H1 (cell line): ENCODE measurements at regions not wholly inside any gene's neighbourhood (a gene's known extent, or its start where the extent isn't known, plus 50 kb on each side); places are given as distances from the start of the nearest gene placed in this dataset.
A peak's percentile ranks its signal among the peaks of the same experiment; 100 is the strongest.

ENCODE experiments used
- CTCF ChIA-PET: fragments of 300-600 bp; sonication (Branson Sonifier 250); formaldehyde crosslinking; loops from one replicate; lab custom pipeline; 2021; ENCODE audit not compliant: partially characterized antibody; lab: Charles Lee
- POLR2A ChIA-PET: fragments of 300-600 bp; sonication (Branson Sonifier 250); formaldehyde crosslinking; loops from one replicate; lab custom pipeline; 2021; ENCODE audit warnings: inconsistent platforms; ENCODE audit not compliant: partially characterized antibody; lab: Charles Lee
- DNase-seq, 2 experiments: peaks; one replicate each; pipeline versions ENCODE4 v3.0.0 to v3.0.0-alpha.2; 2010 to 2022; ENCODE audit warnings: low spot score in 2 of 2, low read depth in 1 of 2, mixed read lengths in 1 of 2
- FAIRE-seq: peaks from 2 replicates; lab custom pipeline; 2011; peaks lifted over from hg19 to GRCh38; lab: Jason Lieb, UNC
- H2AFZ ChIP-seq: 2 replicates; pipeline ENCODE4 v1.8.1; 2012; ENCODE audit warnings: low read length, inconsistent platforms
- H2AK5ac ChIP-seq: 2 replicates; pipeline ENCODE4 v1.6.1; 2013; ENCODE audit warnings: low read depth, low read length
- H2BK120ac ChIP-seq: replicated peaks from 2 replicates; pipeline ENCODE3; 2013; ENCODE audit warnings: low read depth, low read length, inconsistent platforms
- H2BK12ac ChIP-seq: 2 replicates; pipeline ENCODE4 v1.6.1; 2013; ENCODE audit warnings: low read depth, low read length
- H2BK15ac ChIP-seq: 2 replicates; pipeline ENCODE4 v1.6.1; 2013; ENCODE audit warnings: low read length
- H2BK20ac ChIP-seq: 2 replicates; pipeline ENCODE4 v1.6.1; 2013; ENCODE audit warnings: low read length
- H2BK5ac ChIP-seq: 2 replicates; pipeline ENCODE4 v1.6.1; 2013; ENCODE audit warnings: low read depth, low read length
- H3K14ac ChIP-seq: 2 replicates; pipeline ENCODE4 v1.6.1; 2013; ENCODE audit warnings: inconsistent platforms; ENCODE audit not compliant: insufficient read length
- H3K18ac ChIP-seq: 2 replicates; pipeline ENCODE4 v1.6.1; 2013; ENCODE audit warnings: low read length; ENCODE audit errors: extremely low read depth
- H3K23ac ChIP-seq: 2 replicates; pipeline ENCODE4 v1.6.1; 2013; ENCODE audit warnings: inconsistent platforms; ENCODE audit not compliant: insufficient read length
- H3K23me2 ChIP-seq: 2 replicates; pipeline ENCODE4 v1.6.1; 2013; ENCODE audit warnings: low read depth, low read length
- H3K27ac ChIP-seq: 2 replicates; pipeline ENCODE4 v1.6.1; 2011; ENCODE audit warnings: low read depth, low read length, inconsistent platforms
- H3K27me3 ChIP-seq, 4 experiments: replicated peaks in 1 of 4; 1 replicate in 1 of 4; 2 replicates in 3 of 4; pipeline versions ENCODE4 v1.6.1 to v1.8.1; 2011 to 2013; ENCODE audit warnings: low read length in 3 of 4, mild to moderate bottlenecking in 3 of 4, inconsistent platforms in 2 of 4, mixed read lengths in 2 of 4, moderate library complexity in 1 of 4; ENCODE audit not compliant: control insufficient read depth in 3 of 4, insufficient read depth in 3 of 4; ENCODE audit errors: extremely low read depth in 1 of 4
- H3K36me3 ChIP-seq, 4 experiments: 2 replicates each; pipeline versions ENCODE4 v1.6.1 to v1.8.1; 2011 to 2013; ENCODE audit warnings: mild to moderate bottlenecking in 4 of 4, low read length in 3 of 4, moderate library complexity in 2 of 4, control low read depth in 1 of 4, inconsistent platforms in 1 of 4; ENCODE audit not compliant: insufficient read depth in 4 of 4, control insufficient read depth in 2 of 4
- H3K4ac ChIP-seq: replicated peaks from 2 replicates; pipeline ENCODE3; 2013; ENCODE audit warnings: low read length, low read depth, mixed read lengths, inconsistent platforms; ENCODE audit not compliant: insufficient read length
- H3K4me1 ChIP-seq, 4 experiments: replicated peaks in 1 of 4; 1 replicate in 1 of 4; 2 replicates in 3 of 4; pipeline versions ENCODE4 v1.6.1 to v1.8.1; 2011 to 2013; ENCODE audit warnings: low read length in 3 of 4, inconsistent platforms in 2 of 4, mixed read lengths in 1 of 4; ENCODE audit not compliant: insufficient read depth in 4 of 4, control insufficient read depth in 3 of 4
- H3K4me2 ChIP-seq, 2 experiments: 2 replicates each; pipeline versions ENCODE4 v1.6.1 to v1.8.1; 2011 to 2013; ENCODE audit warnings: low read depth in 2 of 2, low read length in 2 of 2, control low read depth in 1 of 2, inconsistent platforms in 1 of 2, mild to moderate bottlenecking in 1 of 2; ENCODE audit not compliant: insufficient read depth in 1 of 2
- H3K4me3 ChIP-seq, 4 experiments: fragments of 200-600, 300-600 bp in 1 of 4; sonication (generic), shearing (Covaris generic), sonication (Bioruptor Twin) in 1 of 4; 2 replicates each; pipeline versions ENCODE4 v1.5.1 to v1.8.1; 2011 to 2016; ENCODE audit warnings: low read length in 4 of 4, low read depth in 3 of 4, control low read depth in 2 of 4, inconsistent platforms in 2 of 4, mild to moderate bottlenecking in 2 of 4, mixed read lengths in 1 of 4, moderate library complexity in 1 of 4; ENCODE audit not compliant: insufficient read depth in 2 of 4; ENCODE audit errors: extremely low read depth in 1 of 4
- H3K56ac ChIP-seq: replicated peaks from 2 replicates; pipeline ENCODE3; 2013; ENCODE audit warnings: low read depth, mild to moderate bottlenecking, mixed read lengths, low read length, inconsistent platforms; ENCODE audit not compliant: insufficient read length
- H3K79me1 ChIP-seq: 2 replicates; pipeline ENCODE4 v1.6.1; 2013; ENCODE audit warnings: low read depth, low read length, control low read depth
- H3K79me2 ChIP-seq, 2 experiments: 2 replicates each; pipeline versions ENCODE4 v1.6.1 to v1.8.1; 2012 to 2013; ENCODE audit warnings: low read length in 2 of 2, mild to moderate bottlenecking in 2 of 2, inconsistent platforms in 1 of 2; ENCODE audit not compliant: insufficient read depth in 2 of 2, control insufficient read depth in 1 of 2
- H3K9ac ChIP-seq, 4 experiments: replicated peaks in 1 of 4; 1 replicate in 1 of 4; 2 replicates in 3 of 4; pipeline versions ENCODE4 v1.6.1 to v1.8.1; 2011 to 2013; ENCODE audit warnings: low read depth in 3 of 4, low read length in 3 of 4, control low read depth in 2 of 4, mild to moderate bottlenecking in 2 of 4, moderate library complexity in 2 of 4, inconsistent platforms in 1 of 4; ENCODE audit errors: extremely low read depth in 1 of 4
- H3K9me3 ChIP-seq, 2 experiments: 2 replicates each; pipeline versions ENCODE4 v1.6.1 to v1.8.1; 2012 to 2013; ENCODE audit warnings: mild to moderate bottlenecking in 2 of 2, moderate library complexity in 2 of 2, control low read depth in 1 of 2, inconsistent platforms in 1 of 2, low read depth in 1 of 2, low read length in 1 of 2, mixed read lengths in 1 of 2; ENCODE audit not compliant: insufficient read depth in 2 of 2
- H4K20me1 ChIP-seq, 2 experiments: replicated peaks in 1 of 2; 2 replicates each; pipeline versions ENCODE3 to v1.8.1; 2011 to 2013; ENCODE audit warnings: inconsistent platforms in 2 of 2, low read length in 2 of 2, mild to moderate bottlenecking in 1 of 2; ENCODE audit not compliant: insufficient read depth in 2 of 2, control insufficient read depth in 1 of 2
- H4K5ac ChIP-seq: 2 replicates; pipeline ENCODE4 v1.6.1; 2013; ENCODE audit warnings: low read length, low read depth, mixed read lengths, inconsistent platforms; ENCODE audit not compliant: insufficient read length
- H4K8ac ChIP-seq: 2 replicates; pipeline ENCODE4 v1.8.0; 2013; ENCODE audit warnings: mild to moderate bottlenecking, moderate library complexity, low read length, inconsistent platforms; ENCODE audit not compliant: insufficient read depth; ENCODE audit errors: extremely low read depth
- H4K91ac ChIP-seq: replicated peaks from 2 replicates; pipeline ENCODE3; 2013; ENCODE audit warnings: low read length, mixed read lengths, inconsistent platforms; ENCODE audit not compliant: insufficient read length
- BRCA1 ChIP-seq: IDR thresholded peaks from 2 replicates; pipeline ENCODE4 v1.6.1; 2012; ENCODE audit warnings: low read depth, low read length, improper control_type of control experiment
- FOSL1 ChIP-seq: IDR thresholded peaks from 2 replicates; pipeline ENCODE4 v1.6.1; 2011; ENCODE audit warnings: mild to moderate bottlenecking, low read depth, low read length, moderate library complexity; ENCODE audit not compliant: insufficient read depth
- HDAC2 ChIP-seq, 2 experiments: fragments of 300-600 bp in 1 of 2; sonication (generic) in 1 of 2; IDR thresholded peaks; 2 replicates each; pipeline ENCODE4 v1.6.1; 2011 to 2012; ENCODE audit warnings: low read depth in 2 of 2, low read length in 2 of 2, mild to moderate bottlenecking in 2 of 2, moderate library complexity in 2 of 2, borderline replicate concordance in 1 of 2, inconsistent platforms in 1 of 2
- RBBP5 ChIP-seq: IDR thresholded peaks from 2 replicates; pipeline ENCODE4 v1.7.1; 2012; ENCODE audit warnings: low read depth, mild to moderate bottlenecking, inconsistent platforms, low read length, moderate library complexity, borderline replicate concordance
- RNF2 ChIP-seq: fragments of 200-900, 300-1000 bp; sonication (generic); IDR thresholded peaks from 2 replicates; pipeline ENCODE4 v1.7.1; 2016; ENCODE audit warnings: borderline replicate concordance, low read depth, mild to moderate bottlenecking, antibody characterized with exemption, low read length; ENCODE audit not compliant: poor library complexity, severe bottlenecking; ENCODE audit errors: missing control alignments
- SRF ChIP-seq: IDR thresholded peaks from 2 replicates; pipeline ENCODE4 v1.6.1; 2011; ENCODE audit warnings: mild to moderate bottlenecking, low read depth, low read length, moderate library complexity
- WGBS, 2 experiments: shearing (Covaris generic) in 1 of 2; methylation state at CpG; one replicate each; pipeline versions ENCODE4 v1.1.6 to v1.1.7; 2013 to 2015; ENCODE audit warnings: low lambda C conversion rate in 2 of 2, mixed read lengths in 2 of 2, inconsistent platforms in 1 of 2, low coverage in 1 of 2, missing lambda C conversion rate in 1 of 2; ENCODE audit not compliant: insufficient replicate concordance in 2 of 2, insufficient coverage in 1 of 2, insufficient read length in 1 of 2; ENCODE audit errors: extremely low coverage in 1 of 2, missing lambda C conversion rate in 1 of 2; 5-methylcytosine and 5-hydroxymethylcytosine counted together
- TF ChIP-seq, protein P1 (sequence below): IDR thresholded peaks from 2 replicates; pipeline ENCODE4 v1.6.1; 2012; ENCODE audit warnings: inconsistent platforms

DNA sequence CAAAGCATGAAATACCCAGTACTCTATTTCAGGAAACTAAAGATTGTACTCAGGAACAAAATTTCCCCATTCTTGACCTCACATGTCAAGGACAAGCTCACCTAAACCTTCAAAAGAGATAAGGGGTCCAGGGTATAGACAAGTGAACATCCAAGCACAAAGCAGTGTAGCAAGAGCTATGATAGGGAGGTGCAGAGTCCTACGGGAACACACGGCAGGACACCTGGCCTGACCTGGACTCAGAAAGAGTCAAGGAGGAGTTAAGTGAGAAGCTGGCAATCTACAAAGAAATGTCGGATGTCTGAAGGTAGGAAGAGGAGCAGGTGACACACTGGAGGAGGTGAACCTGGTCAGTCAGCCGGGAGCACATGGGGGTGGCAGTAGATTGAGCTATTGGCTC is 67.1 kb upstream of the LDLRAD3 start:
- no peak overlapping the region for H3K14ac ChIP-seq

More for the DNA sequence above, 67.1 kb upstream of the LDLRAD3 start:
- no peak overlapping the region for H3K4ac ChIP-seq
- no peak overlapping the region for H2AFZ ChIP-seq
- no peak overlapping the region for H4K91ac ChIP-seq
- no peak overlapping the region for H2BK5ac ChIP-seq
- no peaks in the 10 kb centered on the region for H3K79me2 ChIP-seq
- no peaks in the 10 kb centered on the region for H3K4me1 ChIP-seq
- H2BK20ac ChIP-seq: no peak overlapping the region
- no peak overlapping the region for H3K9ac ChIP-seq
- FAIRE-seq: no peak
- no peak overlapping the region for H2BK120ac ChIP-seq
- no peak overlapping the region for H2BK12ac ChIP-seq
- no peaks in the 10 kb centered on the region for H3K79me1 ChIP-seq
- H3K23ac ChIP-seq: no peak overlapping the region
- no peak overlapping the region for H4K5ac ChIP-seq
- no peak overlapping the region for H3K18ac ChIP-seq
- no peaks in the 10 kb centered on the region for H3K23me2 ChIP-seq
- H4K20me1 ChIP-seq: no peaks in the 10 kb centered on the region
- no peak overlapping the region for H2BK15ac ChIP-seq
- H2AK5ac ChIP-seq: no peak overlapping the region
- H3K36me3 ChIP-seq: no peaks in the 10 kb centered on the region
- POLR2A ChIA-PET: interaction anchor here (0.6 kb wide), 1 partner anchor 381 kb away, joined by 3 read pairs; no protein-coding TSS in a partner anchor
- CTCF ChIA-PET: interaction anchor here (1.1 to 3.3 kb wide), 6 partner anchors 10 to 382 kb away, joined by 3 to 12 read pairs (median 7); no protein-coding TSS in a partner anchor
- H4K8ac ChIP-seq: no peak overlapping the region
- 88% methylated on average over 4 of the region's 4 CpGs; no CpG with 5 or more reads in 1 of the 2 experiments for WGBS, 2 experiments
- no peaks in the 10 kb centered on the region for H3K27me3 ChIP-seq
- no peak overlapping the region for H3K4me2 ChIP-seq
- no peak overlapping the region for H3K4me3 ChIP-seq
- DNase-seq: peak in 1 of 2 experiments; percentile 36
- TF ChIP-seq BRCA1: no peak
- no peak for TF ChIP-seq HDAC2 (IDR thresholded peaks at IDR 0.05; ENCODE audit: borderline replicate concordance in 1 of 2, low read depth in 2 of 2, low read length in 2 of 2)
- no peak for TF ChIP-seq RBBP5
- no peak for TF ChIP-seq FOSL1
- TF ChIP-seq RNF2: no peak
- TF ChIP-seq, protein P1, sequence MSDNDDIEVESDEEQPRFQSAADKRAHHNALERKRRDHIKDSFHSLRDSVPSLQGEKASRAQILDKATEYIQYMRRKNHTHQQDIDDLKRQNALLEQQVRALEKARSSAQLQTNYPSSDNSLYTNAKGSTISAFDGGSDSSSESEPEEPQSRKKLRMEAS: no peak
- TF ChIP-seq SRF: no peak
- H3K27ac ChIP-seq: no peak overlapping the region
- no peak overlapping the region for H3K56ac ChIP-seq
- H3K9me3 ChIP-seq: no peaks in the 10 kb centered on the region
